ENCODE measurements at regions not wholly inside any gene's neighbourhood (a gene's known extent, or its start where the extent isn't known, plus 50 kb on each side); places are given as distances from the start of the nearest gene placed in this dataset.

DNA sequence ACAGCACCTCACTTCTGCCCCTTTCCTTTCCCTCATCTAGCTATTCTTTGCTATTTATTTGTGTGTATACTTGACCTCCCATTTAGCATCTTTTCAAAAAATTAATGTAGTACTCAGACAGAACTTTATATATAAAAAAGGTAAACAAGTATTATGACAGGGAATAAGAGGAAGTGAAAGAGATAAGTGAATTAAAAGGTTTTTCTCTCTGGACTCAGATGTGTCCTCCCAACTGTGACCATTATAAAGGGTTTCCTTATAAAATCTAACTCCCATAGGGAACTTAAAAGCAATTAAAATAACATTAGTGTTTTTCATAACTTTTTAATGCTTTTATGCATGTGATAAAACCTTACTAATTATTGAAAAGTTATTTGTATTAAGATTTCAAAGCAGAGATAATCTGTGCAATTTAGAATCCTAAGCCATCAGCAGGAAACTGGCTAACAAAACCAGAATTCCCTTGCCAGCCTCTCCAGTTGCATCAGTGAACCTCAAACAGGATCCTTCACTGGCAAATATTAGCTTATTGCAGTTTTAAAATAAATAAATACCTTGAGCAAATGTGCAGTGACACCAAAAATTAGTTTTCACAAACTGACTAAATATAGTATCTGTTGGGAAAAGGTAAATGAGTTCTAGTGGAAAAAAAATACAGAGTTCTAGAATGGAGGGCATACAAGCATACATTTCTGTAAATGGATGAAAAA, 930.7 kb downstream of the BCL11A start:
- TF ChIP-seq FOXM1 (IDR thresholded peaks at IDR 0.05; ENCODE audit: borderline replicate concordance) (no peak), FOXA1 (IDR thresholded peaks at IDR 0.05) (no peak)
- TF ChIP-seq, protein P1, sequence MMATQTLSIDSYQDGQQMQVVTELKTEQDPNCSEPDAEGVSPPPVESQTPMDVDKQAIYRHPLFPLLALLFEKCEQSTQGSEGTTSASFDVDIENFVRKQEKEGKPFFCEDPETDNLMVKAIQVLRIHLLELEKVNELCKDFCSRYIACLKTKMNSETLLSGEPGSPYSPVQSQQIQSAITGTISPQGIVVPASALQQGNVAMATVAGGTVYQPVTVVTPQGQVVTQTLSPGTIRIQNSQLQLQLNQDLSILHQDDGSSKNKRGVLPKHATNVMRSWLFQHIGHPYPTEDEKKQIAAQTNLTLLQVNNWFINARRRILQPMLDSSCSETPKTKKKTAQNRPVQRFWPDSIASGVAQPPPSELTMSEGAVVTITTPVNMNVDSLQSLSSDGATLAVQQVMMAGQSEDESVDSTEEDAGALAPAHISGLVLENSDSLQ (IDR thresholded peaks at IDR 0.05): no peak

Data from HEK293T (cell line).